ENCODE measurements at regions not wholly inside any gene's neighbourhood (a gene's known extent, or its start where the extent isn't known, plus 50 kb on each side); places are given as distances from the start of the nearest gene placed in this dataset.

DNA sequence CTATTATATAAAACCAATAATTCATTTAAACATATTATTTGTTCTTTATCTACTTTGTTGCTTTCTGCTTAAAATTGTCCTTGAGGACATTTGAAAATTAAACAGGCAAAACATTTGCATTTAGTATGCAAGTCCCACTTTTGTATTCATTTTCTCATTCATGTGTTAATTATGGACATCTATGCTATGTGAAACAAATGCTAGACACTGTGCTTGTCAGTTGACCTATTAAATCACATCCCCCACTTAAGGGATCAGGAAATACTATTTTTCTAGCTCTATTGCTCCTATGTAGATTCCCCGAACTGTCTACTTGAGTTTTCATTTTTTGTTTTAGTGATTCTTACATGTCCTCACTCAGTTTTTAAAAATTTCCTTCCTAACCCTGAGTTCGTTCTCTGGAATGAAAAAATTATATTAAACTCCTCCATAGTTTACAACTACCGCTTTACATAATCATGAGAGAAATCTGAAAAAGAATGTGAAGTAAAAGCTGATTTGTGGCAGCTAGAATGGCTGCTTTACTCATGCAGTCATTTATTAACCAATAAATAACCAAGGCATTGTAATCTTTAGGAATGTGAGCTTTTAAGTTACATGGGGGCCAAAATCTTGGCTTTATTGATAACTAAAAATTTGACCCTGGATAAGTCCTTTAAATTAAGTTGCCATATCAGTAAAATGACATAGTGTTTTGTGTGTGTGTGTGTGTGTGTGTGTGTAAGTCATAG is 188.5 kb downstream of the LIG4 start:
- ChIA-PET CTCF (no interaction called here), POLR2A (no interaction called here)
- no peak for DNase-seq (ENCODE audit: extremely low spot score)
- TF ChIP-seq, protein P1, sequence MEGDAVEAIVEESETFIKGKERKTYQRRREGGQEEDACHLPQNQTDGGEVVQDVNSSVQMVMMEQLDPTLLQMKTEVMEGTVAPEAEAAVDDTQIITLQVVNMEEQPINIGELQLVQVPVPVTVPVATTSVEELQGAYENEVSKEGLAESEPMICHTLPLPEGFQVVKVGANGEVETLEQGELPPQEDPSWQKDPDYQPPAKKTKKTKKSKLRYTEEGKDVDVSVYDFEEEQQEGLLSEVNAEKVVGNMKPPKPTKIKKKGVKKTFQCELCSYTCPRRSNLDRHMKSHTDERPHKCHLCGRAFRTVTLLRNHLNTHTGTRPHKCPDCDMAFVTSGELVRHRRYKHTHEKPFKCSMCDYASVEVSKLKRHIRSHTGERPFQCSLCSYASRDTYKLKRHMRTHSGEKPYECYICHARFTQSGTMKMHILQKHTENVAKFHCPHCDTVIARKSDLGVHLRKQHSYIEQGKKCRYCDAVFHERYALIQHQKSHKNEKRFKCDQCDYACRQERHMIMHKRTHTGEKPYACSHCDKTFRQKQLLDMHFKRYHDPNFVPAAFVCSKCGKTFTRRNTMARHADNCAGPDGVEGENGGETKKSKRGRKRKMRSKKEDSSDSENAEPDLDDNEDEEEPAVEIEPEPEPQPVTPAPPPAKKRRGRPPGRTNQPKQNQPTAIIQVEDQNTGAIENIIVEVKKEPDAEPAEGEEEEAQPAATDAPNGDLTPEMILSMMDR (IDR thresholded peaks at IDR 0.05; ENCODE audit: control extremely low read depth, extremely low read depth, low read depth, missing control alignments), result no peak

DNA sequence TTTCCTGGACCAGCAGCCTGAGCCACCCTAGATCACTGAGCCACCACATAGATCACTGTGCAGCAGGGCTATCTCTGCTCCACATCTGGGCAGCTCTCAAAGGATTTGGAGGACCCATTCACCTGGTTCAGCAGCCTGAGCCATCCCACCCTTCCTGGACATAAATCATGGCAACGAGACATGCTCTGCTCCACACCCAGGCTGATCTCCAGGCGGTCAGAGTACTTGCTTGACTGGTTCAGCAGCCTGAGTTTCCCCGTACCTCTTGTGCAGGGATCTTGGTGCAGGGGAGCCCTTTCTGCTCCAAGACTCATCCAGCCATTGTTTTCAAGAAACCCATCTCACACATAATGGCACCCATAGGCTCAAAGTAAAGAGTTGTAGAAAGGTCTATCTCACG is 195.3 kb downstream of the LIG4 start:
- ChIA-PET POLR2A (no interaction called here), CTCF (no interaction called here)
- TF ChIP-seq, protein P1 (IDR thresholded peaks at IDR 0.05; ENCODE audit: control extremely low read depth, extremely low read depth, low read depth, missing control alignments), result no peak
- DNase-seq (ENCODE audit: extremely low spot score), result no peak

DNA sequence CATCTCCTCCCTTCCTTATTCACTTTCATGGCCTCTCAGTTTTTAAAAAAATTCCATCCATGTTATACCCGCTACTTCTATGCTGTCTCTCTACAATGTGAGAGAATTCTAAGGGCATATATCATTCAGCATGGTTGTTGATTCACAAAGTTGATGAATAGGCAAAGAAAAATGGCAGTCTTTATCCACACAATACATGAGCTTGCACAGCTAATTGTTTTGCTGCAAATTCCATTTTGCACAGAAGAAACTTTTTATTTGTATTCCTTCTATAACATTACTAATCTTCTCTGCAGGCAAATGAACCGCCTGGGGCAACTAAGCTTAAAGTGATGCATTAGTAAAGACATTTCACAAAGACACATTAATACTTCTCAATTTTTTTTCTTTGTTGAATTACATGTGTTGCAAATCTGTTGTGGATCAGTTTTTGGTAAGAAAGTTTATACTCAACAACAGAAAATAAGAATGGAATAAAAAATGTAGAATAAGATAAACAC is 196.9 kb downstream of the LIG4 start:
- POLR2A ChIA-PET, result no interaction called here
- DNase-seq (ENCODE audit: extremely low spot score), result no peak
- CTCF ChIA-PET, result interaction anchor here (1.1 kb wide), 1 partner anchor 14 kb away, joined by 3 read pairs; no protein-coding TSS in a partner anchor
- TF ChIP-seq, protein P1 (IDR thresholded peaks at IDR 0.05; ENCODE audit: control extremely low read depth, extremely low read depth, low read depth, missing control alignments), result no peak

DNA sequence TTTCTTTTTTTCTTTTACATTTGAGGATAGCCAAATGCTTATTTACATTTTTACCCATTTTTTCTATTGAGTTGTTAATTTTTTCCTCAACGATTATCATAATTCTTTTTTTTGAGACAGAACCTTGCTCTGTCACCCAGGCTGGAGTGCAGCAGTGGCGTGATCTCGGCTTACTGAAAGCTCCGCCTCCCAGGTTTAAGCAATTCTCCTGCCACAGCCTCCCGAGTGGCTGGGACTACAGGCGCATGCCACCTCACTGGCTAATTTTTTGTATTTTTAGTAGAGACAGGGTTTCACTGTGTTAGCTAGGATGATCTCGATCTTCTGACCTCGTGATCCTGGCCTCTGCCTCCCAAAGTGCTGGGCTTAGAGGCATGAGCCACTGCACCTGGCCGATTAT is 208.7 kb downstream of the LIG4 start:
- ChIA-PET CTCF (no interaction called here), POLR2A (no interaction called here)
- TF ChIP-seq, protein P1 (IDR thresholded peaks at IDR 0.05; ENCODE audit: control extremely low read depth, extremely low read depth, low read depth, missing control alignments), result no peak
- DNase-seq (ENCODE audit: extremely low spot score), result no peak

DNA sequence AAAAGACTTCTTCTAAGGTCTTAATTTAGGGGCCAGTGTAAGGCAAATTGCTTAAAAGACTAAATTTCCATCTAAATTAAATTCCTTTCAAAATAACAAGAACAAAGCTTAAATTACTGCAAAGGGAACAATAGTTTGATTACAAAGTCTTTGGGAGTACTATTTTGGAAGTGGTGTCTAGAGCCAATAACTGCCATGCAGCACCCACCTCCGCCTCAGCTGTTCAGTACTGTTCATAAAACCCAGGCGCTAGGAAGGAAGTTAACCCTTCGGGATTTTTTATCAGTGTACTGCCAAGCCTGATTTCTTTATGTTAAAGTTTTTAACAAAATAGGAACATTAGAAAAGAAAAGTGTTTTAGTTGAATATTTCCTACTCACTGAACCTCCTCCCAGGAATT is 210.1 kb downstream of the LIG4 start:
- no peak for DNase-seq (ENCODE audit: extremely low spot score)
- CTCF ChIA-PET, result interaction anchor here (1.4 kb wide), 1 partner anchor 13 kb away, joined by 3 read pairs; no protein-coding TSS in a partner anchor
- TF ChIP-seq, protein P1 (IDR thresholded peaks at IDR 0.05; ENCODE audit: control extremely low read depth, extremely low read depth, low read depth, missing control alignments), result no peak
- POLR2A ChIA-PET, result no interaction called here

DNA sequence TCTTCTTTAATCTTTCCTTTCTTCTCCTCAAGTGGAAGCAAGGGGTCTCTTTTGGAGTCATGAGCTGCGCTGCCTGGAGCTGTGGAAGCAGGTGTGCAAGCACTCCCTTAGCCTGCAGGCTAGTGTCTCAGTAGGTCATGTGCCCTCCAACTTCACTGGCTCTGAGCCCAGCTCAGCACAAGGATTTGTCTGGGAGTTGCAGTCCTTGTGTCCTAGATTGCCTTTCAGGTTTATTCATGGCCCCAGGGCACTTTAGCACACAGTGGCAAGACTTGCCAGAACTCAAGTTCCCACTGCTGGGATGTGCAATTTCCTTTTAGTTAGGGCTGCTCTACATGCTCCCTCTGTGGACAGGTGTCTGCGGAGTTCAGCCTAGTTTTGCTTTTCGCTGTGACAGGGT is 211.7 kb downstream of the LIG4 start:
- no peak for DNase-seq (ENCODE audit: extremely low spot score)
- TF ChIP-seq, protein P1 (IDR thresholded peaks at IDR 0.05; ENCODE audit: control extremely low read depth, extremely low read depth, low read depth, missing control alignments), result no peak
- POLR2A ChIA-PET, result no interaction called here
- CTCF ChIA-PET, result no interaction called here
